ENCODE measurements at regions not wholly inside any gene's neighbourhood (a gene's known extent, or its start where the extent isn't known, plus 50 kb on each side); places are given as distances from the start of the nearest gene placed in this dataset.

GRCh38 chr1:65495137-65495536 is 74.7 kb downstream of the LEPR start:
- Histone ChIP-seq H3K4me3 (ENCODE audit: low read depth, low read length) (no peak overlapping the region), H3K27ac (no peak overlapping the region), H3K36me3 (no peaks in the 10 kb centered on the region), H3K9me3 (ENCODE audit: severe bottlenecking) (no peaks in the 10 kb centered on the region), H3K27me3 (ENCODE audit: insufficient read depth, low read depth, severe bottlenecking) (no peaks in the 10 kb centered on the region)
- DNase-seq = no peak
- no peak for TF ChIP-seq CTCF (IDR thresholded peaks at IDR 0.05; ENCODE audit: low read depth, low read length)

GRCh38 chr1:65497256-65497830 is 76.9 kb downstream of the LEPR start:
- H3K27ac ChIP-seq = no peak overlapping the region
- H3K27me3 ChIP-seq (ENCODE audit: insufficient read depth, low read depth, severe bottlenecking) = no peaks in the 10 kb centered on the region
- H3K4me3 ChIP-seq (ENCODE audit: low read depth, low read length) = no peak overlapping the region
- no peaks in the 10 kb centered on the region for H3K9me3 ChIP-seq (ENCODE audit: severe bottlenecking)
- H3K36me3 ChIP-seq = no peaks in the 10 kb centered on the region
- no peak for TF ChIP-seq CTCF (IDR thresholded peaks at IDR 0.05; ENCODE audit: low read depth, low read length)
- no peak for DNase-seq

GRCh38 chr1:65503427-65503826 is 83.0 kb downstream of the LEPR start:
- Histone ChIP-seq H3K4me3 (ENCODE audit: low read depth, low read length) (no peak overlapping the region), H3K27ac (no peak overlapping the region), H3K36me3 (no peaks in the 10 kb centered on the region), H3K9me3 (ENCODE audit: severe bottlenecking) (no peaks in the 10 kb centered on the region), H3K27me3 (ENCODE audit: insufficient read depth, low read depth, severe bottlenecking) (no peaks in the 10 kb centered on the region)
- no peak for DNase-seq
- no peak for TF ChIP-seq CTCF (IDR thresholded peaks at IDR 0.05; ENCODE audit: low read depth, low read length)

- Histone ChIP-seq H3K27ac (no peak overlapping the region), H3K9me3 (ENCODE audit: severe bottlenecking) (no peaks in the 10 kb centered on the region), H3K27me3 (ENCODE audit: insufficient read depth, low read depth, severe bottlenecking) (no peaks in the 10 kb centered on the region), H3K4me3 (ENCODE audit: low read depth, low read length) (no peak overlapping the region), H3K36me3 (no peaks in the 10 kb centered on the region)
- TF ChIP-seq CTCF (IDR thresholded peaks at IDR 0.05; ENCODE audit: low read depth, low read length) = no peak
- DNase-seq = no peak
These were observed 83.8 kb downstream of the LEPR start for GRCh38 chr1:65504263-65504662.

- H3K27me3 ChIP-seq (ENCODE audit: insufficient read depth, low read depth, severe bottlenecking) = no peaks in the 10 kb centered on the region
- TF ChIP-seq CTCF (IDR thresholded peaks at IDR 0.05; ENCODE audit: low read depth, low read length) = no peak
- H3K9me3 ChIP-seq (ENCODE audit: severe bottlenecking) = no peaks in the 10 kb centered on the region
- H3K27ac ChIP-seq = no peak overlapping the region
- no peak overlapping the region for H3K4me3 ChIP-seq (ENCODE audit: low read depth, low read length)
- no peak for DNase-seq
- no peaks in the 10 kb centered on the region for H3K36me3 ChIP-seq
These were observed 85.3 kb downstream of the LEPR start for GRCh38 chr1:65505547-65506300.

Measured in WERI-Rb-1 (cell line).